ENCODE measurements at regions not wholly inside any gene's neighbourhood (a gene's known extent, or its start where the extent isn't known, plus 50 kb on each side); places are given as distances from the start of the nearest gene placed in this dataset.

- DNase-seq (ENCODE audit: low read depth): no peak
Measured at GRCh38 chr18:10057894-10058791, 144.3 kb downstream of the VAPA start.

DNA sequence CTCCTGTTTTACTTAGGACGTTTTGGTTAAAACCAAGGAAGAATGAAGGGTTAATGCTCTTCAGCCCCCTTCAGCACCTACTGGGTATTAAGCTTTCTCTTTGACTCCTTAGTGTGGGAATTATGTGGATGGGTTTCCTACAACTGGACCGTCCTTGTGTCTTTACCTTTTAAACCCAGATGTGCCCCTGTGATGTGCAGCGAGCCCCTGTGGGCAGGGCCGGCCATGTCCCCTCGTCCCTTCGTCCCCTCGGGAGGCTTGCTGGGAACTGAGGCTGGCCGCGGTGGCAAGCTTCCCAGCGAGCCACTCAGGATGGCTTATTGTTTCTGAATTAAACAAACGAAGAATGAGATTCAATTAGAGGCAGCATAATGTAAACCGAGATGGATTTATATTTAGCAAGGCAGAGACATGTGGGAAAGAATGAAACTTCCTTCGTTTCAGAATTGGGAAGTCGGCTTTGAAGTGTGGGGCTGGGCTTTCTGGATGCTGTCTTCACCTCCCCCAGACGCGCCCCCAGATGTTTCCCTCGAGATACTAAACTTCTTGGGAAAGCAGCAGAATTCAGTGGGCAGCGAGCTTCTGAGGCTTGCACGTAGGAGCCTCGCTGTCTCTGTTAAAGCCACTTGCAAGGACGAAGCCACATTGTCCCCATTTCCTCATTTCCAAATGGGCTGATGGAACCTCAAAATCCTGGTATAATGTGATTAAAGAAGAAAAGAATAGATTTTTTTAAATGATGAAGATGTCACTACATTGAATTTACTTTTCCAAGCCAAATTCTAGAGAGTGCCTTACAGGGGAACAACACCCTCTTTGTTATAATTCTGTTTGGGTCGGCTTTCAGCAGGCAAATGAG lies 146.0 kb downstream of the VAPA start:
- no peak for DNase-seq (ENCODE audit: low read depth)

GRCh38 chr18:10060469-10060782 lies 146.6 kb downstream of the VAPA start:
- no peak for DNase-seq (ENCODE audit: low read depth)

DNA sequence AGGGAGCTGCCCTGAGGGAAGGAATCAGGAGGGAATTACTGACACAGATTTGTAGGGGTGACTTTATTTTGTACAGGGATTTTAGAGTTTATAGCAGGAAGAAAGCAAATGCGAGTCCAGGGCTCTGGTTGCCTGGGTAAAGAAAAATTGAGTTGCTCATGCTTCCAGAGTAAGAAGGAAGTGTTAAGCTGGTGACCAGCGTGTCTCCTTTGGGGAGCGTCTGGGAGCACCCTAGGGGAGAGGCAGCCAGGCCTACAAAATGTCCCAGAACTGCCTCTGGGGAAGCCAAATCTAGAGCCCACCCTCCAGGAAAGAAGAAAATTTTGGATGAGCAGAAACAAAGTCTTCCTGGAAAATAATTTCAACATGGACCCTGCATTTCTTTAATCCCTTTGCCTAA lies 147.0 kb downstream of the VAPA start:
- DNase-seq (ENCODE audit: low read depth): no peak

GRCh38 chr18:10061566-10062140 lies 147.8 kb downstream of the VAPA start:
- DNase-seq (ENCODE audit: low read depth): no peak

- DNase-seq (ENCODE audit: low read depth): no peak
Measured at GRCh38 chr18:10062302-10063300, 148.8 kb downstream of the VAPA start.

DNA sequence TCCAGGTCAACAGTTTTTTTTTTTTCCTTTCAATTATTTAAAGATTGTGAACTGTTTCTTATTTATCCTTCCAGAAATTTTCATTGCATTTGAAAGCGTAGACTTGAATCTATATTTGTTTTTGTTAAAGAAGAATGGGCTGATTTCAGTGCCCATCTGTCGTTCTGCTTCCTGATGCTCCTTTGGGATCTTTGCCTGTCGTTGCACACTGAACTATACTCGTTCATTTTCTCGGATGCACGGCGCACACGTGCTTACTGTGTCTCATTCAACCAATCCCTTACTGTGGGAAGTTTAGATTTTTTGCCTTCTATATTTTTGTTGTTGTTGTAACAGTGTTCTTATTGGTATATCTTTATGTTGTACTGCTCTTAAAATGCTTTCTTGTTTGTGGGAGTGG lies 149.7 kb downstream of the VAPA start:
- DNase-seq (ENCODE audit: low read depth): no peak

DNA sequence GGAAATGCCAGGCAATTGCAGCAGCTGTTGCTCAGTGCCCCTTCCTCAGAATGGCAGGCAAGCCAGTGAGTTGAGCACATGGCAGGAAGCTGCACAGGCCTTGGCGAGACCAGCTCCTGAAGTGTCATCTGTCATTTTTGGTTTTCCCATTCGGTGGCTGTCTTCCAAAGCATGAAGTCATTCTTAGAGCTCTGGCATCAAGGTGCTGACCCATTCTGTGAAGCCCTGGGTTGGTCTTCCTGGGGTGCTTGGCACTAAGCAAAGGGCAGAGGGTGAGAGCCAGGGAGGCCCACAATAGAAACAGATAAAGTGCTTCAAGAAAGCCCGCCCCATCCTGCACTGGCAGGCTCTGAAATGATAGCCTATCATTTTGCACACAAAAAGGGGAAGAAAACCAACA lies 150.5 kb downstream of the VAPA start:
- no peak for DNase-seq (ENCODE audit: low read depth)

- DNase-seq (ENCODE audit: low read depth): no peak
Measured at GRCh38 chr18:10065296-10065695, 151.5 kb downstream of the VAPA start.

- no peak for DNase-seq (ENCODE audit: low read depth)
Measured at GRCh38 chr18:10067670-10068659, 154.1 kb downstream of the VAPA start.

- no peak for DNase-seq (ENCODE audit: low read depth)
Measured at GRCh38 chr18:10068766-10069567, 155.2 kb downstream of the VAPA start.

GRCh38 chr18:10070561-10071000 lies 156.8 kb downstream of the VAPA start:
- DNase-seq (ENCODE audit: low read depth): no peak

GRCh38 chr18:10072671-10073175 lies 158.9 kb downstream of the VAPA start:
- DNase-seq (ENCODE audit: low read depth): no peak

DNA sequence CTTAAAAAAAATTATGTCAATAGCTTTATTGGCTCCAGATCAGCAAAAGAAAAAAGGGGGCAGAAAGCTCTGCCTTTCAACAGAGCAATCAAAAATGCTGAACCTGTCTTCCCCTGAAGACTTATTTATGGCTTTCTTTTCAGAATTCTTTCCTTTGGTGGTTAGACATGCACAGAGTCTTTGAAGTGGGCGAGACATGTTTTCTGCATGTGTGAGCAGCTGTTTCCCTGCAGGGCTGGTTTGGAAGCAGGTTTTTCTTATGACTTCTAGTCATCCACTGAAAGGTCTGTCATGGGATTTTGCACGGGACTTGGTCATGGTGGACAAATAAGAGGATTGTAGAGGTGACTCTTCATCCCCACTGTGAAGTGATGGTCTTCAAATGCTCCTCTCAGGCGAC lies 160.3 kb downstream of the VAPA start:
- DNase-seq (ENCODE audit: low read depth): no peak

- no peak for DNase-seq (ENCODE audit: low read depth)
Measured at GRCh38 chr18:10074728-10075127, 160.9 kb downstream of the VAPA start.

- no peak for DNase-seq (ENCODE audit: low read depth)
Measured at GRCh38 chr18:10076502-10077030, 162.8 kb downstream of the VAPA start.

DNA sequence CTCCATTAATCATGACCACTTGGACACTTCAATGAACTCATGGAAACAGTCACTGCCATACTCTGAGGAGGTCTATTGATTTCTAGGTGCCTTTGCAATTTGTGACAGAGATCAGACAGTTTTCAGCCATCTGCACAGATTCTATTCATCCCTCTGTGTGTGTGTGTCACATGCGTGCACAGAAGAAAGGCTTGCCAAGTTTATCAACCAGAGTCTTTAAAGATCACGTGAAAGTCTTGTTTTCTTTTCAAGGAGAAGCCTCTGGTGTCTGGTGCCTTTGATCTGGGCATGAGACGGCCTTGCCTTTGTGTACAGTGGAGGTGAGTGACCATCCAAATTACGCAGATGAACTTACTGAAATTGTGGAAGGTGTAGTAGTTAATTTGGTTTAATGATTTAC lies 164.2 kb downstream of the VAPA start:
- DNase-seq (ENCODE audit: low read depth): no peak

DNA sequence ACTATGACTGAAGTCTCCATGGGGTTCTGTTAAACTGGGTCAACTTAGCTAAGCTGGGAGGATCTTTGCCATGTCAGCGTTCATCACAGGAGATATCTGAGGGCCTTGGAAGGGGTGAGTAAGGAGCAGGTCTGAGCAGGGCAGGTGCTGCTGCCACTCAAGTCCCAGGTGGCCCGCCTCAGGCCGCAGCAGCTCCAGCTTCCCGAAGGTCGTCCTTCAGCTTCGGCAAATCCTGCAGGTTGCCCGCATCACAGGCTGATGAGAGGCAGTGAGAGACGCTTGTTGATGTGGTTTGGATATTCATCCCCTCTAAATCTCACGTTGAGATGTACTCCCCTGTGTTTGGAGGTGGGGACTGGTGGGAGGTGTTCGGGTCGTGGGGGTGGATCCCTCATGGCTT lies 166.6 kb downstream of the VAPA start:
- DNase-seq (ENCODE audit: low read depth): no peak

DNA sequence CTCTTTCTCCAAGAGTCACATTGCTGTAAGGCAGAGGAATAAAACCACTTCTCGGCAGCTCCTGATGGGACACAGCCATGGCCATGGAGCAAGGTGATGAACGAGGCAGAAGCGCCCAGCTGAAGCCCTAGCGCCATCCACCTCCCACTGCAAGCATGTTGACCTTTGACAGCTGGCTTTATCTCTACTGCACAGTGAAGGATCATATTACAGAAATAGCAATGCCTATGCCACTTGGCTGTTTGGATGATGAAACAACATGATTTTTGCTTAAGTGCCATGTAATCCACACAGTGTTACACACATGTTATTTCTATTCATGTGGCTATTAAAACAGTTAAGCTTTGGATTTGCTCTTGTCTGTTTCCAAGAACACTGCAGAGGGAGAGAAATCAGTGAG lies 167.7 kb downstream of the VAPA start:
- no peak for DNase-seq (ENCODE audit: low read depth)
